Type B pancreatic cell (in vitro differentiated cells): ENCODE measurements at regions not wholly inside any gene's neighbourhood (a gene's known extent, or its start where the extent isn't known, plus 50 kb on each side); places are given as distances from the start of the nearest gene placed in this dataset.

ENCODE experiments used
- DNase-seq: peaks from one replicate; pipeline ENCODE4 v3.0.0; 2021; ENCODE audit warnings: mixed read lengths; ENCODE audit not compliant: unreplicated experiment; ENCODE audit errors: extremely low spot score
- H3K27ac Mint-ChIP-seq: 2 replicates; pipeline ENCODE4 v1.8.0; 2021; ENCODE audit warnings: mild to moderate bottlenecking, mixed read lengths
- H3K27me3 Mint-ChIP-seq: 2 replicates; pipeline ENCODE4 v1.8.0; 2021; ENCODE audit warnings: mixed read lengths
- H3K36me3 Mint-ChIP-seq: 2 replicates; pipeline ENCODE4 v1.8.0; 2021; ENCODE audit warnings: mixed read lengths
- H3K4me1 Mint-ChIP-seq: one replicate; pipeline ENCODE4 v1.8.0; 2021; ENCODE audit warnings: mixed read lengths; ENCODE audit not compliant: unreplicated experiment
- H3K4me3 Mint-ChIP-seq: 2 replicates; pipeline ENCODE4 v1.8.0; 2021; ENCODE audit warnings: mild to moderate bottlenecking, mixed read lengths
- H3K9me3 Mint-ChIP-seq: 2 replicates; pipeline ENCODE4 v1.8.0; 2021; ENCODE audit warnings: mixed read lengths
- TF ChIP-seq, protein P1 (sequence below): fragments of 200-600 bp; sonication (generic); conservative IDR thresholded peaks from 2 replicates; pipeline ENCODE4 v1.5.0; 2021; ENCODE audit warnings: antibody characterized with exemption, mild to moderate bottlenecking

DNA sequence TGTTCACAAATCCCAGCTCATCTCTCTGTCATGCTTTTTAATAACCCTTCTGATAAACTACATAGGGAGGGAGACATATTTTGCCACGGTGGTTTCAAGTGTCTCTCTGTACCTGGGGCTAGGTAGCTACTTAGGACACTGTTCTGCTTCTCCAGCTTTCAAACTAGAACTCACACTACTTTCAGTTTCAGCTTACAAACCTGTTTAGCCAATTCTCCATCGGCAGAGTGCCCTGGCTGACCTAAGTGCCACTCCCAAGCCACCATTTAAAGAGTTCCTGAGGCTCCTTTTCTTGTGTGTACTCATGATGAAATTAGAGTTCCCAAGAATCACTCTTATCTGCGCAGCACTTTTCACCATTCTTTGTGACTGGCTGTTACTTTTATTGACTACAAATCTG lies 899.2 kb downstream of the FAT4 start:
- no peaks in the 10 kb centered on the region for H3K9me3 Mint-ChIP-seq
- no peaks in the 10 kb centered on the region for H3K27me3 Mint-ChIP-seq
- H3K4me1 Mint-ChIP-seq, result peaks cover 3% of the 10 kb centered on the region
- H3K27ac Mint-ChIP-seq, result peak overlapping the region; percentile 84
- TF ChIP-seq, protein P1, sequence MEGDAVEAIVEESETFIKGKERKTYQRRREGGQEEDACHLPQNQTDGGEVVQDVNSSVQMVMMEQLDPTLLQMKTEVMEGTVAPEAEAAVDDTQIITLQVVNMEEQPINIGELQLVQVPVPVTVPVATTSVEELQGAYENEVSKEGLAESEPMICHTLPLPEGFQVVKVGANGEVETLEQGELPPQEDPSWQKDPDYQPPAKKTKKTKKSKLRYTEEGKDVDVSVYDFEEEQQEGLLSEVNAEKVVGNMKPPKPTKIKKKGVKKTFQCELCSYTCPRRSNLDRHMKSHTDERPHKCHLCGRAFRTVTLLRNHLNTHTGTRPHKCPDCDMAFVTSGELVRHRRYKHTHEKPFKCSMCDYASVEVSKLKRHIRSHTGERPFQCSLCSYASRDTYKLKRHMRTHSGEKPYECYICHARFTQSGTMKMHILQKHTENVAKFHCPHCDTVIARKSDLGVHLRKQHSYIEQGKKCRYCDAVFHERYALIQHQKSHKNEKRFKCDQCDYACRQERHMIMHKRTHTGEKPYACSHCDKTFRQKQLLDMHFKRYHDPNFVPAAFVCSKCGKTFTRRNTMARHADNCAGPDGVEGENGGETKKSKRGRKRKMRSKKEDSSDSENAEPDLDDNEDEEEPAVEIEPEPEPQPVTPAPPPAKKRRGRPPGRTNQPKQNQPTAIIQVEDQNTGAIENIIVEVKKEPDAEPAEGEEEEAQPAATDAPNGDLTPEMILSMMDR, result no peak
- H3K36me3 Mint-ChIP-seq, result no peaks in the 10 kb centered on the region
- H3K4me3 Mint-ChIP-seq, result peak overlapping the region; percentile 19
- DNase-seq, result no peak

DNA sequence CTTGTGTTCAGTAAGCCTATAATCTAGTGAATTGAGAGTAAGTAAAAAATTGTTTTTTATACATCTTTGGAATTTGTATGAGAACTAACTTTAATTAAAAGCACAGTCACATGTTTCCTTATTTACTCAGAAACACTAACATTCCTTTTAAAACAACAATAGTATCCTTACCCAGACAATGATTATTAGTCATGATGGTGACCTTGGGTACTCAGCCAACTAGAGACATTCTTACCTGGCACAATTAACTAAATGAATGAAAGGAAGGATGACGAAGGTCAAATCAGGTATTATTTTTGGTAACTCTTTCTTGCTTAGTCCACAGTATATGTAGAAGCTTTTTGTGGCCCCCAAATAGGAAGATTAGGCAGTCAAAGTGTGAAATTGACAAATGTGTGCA lies 901.0 kb downstream of the FAT4 start:
- no peak for DNase-seq
- H3K4me1 Mint-ChIP-seq, result peaks cover 3% of the 10 kb centered on the region
- no peak overlapping the region for H3K4me3 Mint-ChIP-seq
- no peak overlapping the region for H3K27ac Mint-ChIP-seq
- no peaks in the 10 kb centered on the region for H3K36me3 Mint-ChIP-seq
- H3K27me3 Mint-ChIP-seq, result no peaks in the 10 kb centered on the region
- TF ChIP-seq, protein P1, result no peak
- no peaks in the 10 kb centered on the region for H3K9me3 Mint-ChIP-seq

DNA sequence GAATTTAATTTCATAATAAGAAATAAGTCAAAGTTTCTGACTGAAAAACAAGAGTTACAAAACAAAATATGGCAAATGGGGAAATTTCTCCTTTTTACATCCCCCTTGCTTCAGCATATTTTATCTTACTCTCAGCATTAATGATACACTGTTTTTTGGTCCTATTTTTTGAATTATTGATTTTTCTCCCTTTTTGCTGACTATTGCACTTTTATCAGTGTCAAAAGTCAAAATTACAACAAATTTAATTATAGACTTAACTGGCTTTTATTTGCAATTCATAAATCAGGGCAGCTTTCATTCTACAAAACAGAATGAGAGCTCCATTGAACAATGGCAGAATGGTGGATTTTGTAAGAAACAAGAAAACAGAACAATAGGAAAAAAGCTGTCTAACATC lies 901.9 kb downstream of the FAT4 start:
- Mint-ChIP-seq H3K27ac (no peak overlapping the region), H3K36me3 (no peaks in the 10 kb centered on the region), H3K9me3 (no peaks in the 10 kb centered on the region), H3K4me3 (no peak overlapping the region), H3K4me1 (peaks cover 5% of the 10 kb centered on the region), H3K27me3 (no peaks in the 10 kb centered on the region)
- DNase-seq, result no peak
- TF ChIP-seq, protein P1, result no peak

DNA sequence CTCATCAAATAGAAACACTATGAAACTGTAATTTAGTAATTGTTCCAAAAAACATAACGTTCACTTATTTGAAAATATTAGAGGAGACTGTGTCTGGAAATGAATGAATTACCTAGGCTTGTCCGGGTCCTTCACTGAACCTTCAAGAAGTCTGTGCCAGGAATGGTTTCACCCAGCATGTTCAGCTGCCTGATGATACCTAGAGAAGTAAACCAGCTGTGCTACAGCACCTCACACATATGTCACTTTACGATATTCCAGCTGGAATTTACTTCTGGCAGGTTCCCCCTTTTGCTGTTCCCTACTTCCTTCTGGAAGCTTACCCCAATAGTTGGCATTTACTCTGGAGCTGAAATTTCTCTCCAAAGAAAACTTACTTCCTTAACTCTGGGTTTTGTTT lies 906.5 kb downstream of the FAT4 start:
- Mint-ChIP-seq H3K4me1 (peaks cover 10% of the 10 kb centered on the region), H3K27ac (no peak overlapping the region), H3K4me3 (no peak overlapping the region), H3K27me3 (no peaks in the 10 kb centered on the region), H3K9me3 (no peaks in the 10 kb centered on the region), H3K36me3 (no peaks in the 10 kb centered on the region)
- TF ChIP-seq, protein P1, result no peak
- DNase-seq, result no peak

DNA sequence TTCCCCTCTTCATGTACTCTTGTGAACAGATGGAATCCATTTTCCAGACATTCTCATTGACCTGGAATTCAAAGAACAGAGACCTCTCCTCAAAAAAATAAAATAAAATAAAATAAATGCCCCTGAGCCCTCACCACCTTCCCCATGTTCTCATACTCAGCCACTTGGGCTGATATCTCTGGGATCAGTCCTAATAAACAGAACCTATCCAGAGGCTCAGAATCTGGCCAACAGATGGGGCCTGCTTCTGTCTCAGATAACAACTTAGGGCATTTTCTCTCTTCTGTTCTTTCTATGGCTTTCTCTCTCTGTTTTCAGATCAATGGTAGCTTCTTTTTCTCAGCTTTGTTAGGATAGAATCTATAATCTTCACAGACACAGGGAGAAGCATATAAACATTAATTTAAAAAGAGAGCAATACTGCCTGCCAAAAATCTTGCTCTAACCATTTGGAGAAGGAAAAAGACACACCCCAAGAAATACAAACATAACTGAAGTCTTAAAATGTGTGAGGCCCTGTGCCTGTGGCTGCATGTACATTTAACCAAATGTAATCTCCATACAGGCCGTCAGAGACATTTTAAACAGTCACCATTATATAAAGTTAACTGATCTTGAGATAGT lies 907.1 kb downstream of the FAT4 start:
- no peaks in the 10 kb centered on the region for H3K9me3 Mint-ChIP-seq
- H3K27ac Mint-ChIP-seq, result no peak overlapping the region
- TF ChIP-seq, protein P1, result no peak
- H3K4me3 Mint-ChIP-seq, result no peak overlapping the region
- no peak for DNase-seq
- H3K4me1 Mint-ChIP-seq, result peaks cover 7% of the 10 kb centered on the region
- no peaks in the 10 kb centered on the region for H3K27me3 Mint-ChIP-seq
- H3K36me3 Mint-ChIP-seq, result no peaks in the 10 kb centered on the region
